AG04450 (cell line): ENCODE measurements at regions not wholly inside any gene's neighbourhood (a gene's known extent, or its start where the extent isn't known, plus 50 kb on each side); places are given as distances from the start of the nearest gene placed in this dataset.
A peak's percentile ranks its signal among the peaks of the same experiment; 100 is the strongest.

Experiments
- CTCF ChIA-PET: fragments of 300-600, 350-600 bp; formaldehyde crosslinking; extraction: SDS; loops from one replicate; lab custom pipeline; 2022; ENCODE audit warnings: antibody characterized with exemption, inconsistent platforms; lab: Charles Lee
- POLR2A ChIA-PET: fragments of 350-600 bp; formaldehyde crosslinking; extraction: SDS; loops from one replicate; lab custom pipeline; 2021; ENCODE audit warnings: antibody characterized with exemption, inconsistent platforms; lab: Yijun Ruan, JAX
- DNase-seq: peaks from one replicate; pipeline ENCODE4 v3.0.0-alpha.2; 2011; ENCODE audit warnings: low read depth, low spot score
- H3K27ac ChIP-seq: one replicate; pipeline ENCODE4 v1.5.1; 2012; ENCODE audit warnings: low read depth, low read length, control low read depth
- H3K27me3 ChIP-seq: one replicate; pipeline ENCODE4 v1.6.0; 2012; ENCODE audit warnings: low read length; ENCODE audit not compliant: control insufficient read depth, insufficient read depth
- H3K4me3 ChIP-seq: 2 replicates; pipeline ENCODE4 v1.5.1; 2011; ENCODE audit warnings: mild to moderate bottlenecking, low read depth, low read length, control low read depth
- H3K9me3 ChIP-seq: 2 replicates; pipeline ENCODE4 v1.5.1; 2012; ENCODE audit warnings: low read length; ENCODE audit not compliant: control insufficient read depth, insufficient read depth
- TF ChIP-seq, protein P1 (sequence below): IDR thresholded peaks from 2 replicates; pipeline ENCODE4 v1.5.1; 2011; ENCODE audit warnings: low read depth, low read length, control low read depth, inconsistent platforms

DNA sequence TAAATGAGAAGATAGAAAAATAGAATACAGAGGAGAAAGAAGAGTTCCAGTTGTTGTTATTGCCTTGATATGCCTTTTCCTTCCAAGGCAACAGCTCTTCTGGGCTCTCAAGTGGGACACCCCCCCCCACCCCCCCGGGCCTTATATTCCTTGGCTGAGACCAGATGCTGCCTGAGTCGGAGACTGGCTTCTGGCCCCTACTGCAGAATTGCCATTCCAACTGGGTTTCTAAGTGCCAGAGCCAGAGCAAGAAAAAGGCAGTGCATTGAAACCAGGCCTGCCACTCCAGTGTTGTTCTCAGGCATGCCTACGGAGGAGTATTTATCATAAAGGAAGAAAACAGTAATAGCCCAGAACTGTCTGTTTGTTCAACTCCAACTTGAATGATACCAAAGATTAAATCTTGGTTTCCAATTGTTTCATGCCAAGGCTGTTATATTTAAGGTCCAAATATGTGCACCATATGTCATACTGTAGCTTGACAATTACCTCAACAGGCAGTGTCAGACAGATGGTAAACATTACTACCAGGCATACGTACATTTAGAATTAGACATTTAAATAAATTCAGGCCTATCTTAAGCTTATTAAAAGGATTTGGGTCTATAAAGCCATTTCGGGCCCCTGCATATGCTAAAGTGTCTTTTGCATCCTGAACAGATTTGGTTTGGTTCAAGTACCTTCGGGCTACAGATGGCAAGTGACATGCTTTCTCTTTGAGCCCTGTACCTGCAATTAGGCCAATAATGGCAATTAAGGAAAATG, 209.9 kb upstream of the SEMA6D start:
- H3K9me3 ChIP-seq, result no peaks in the 10 kb centered on the region
- no peak overlapping the region for H3K4me3 ChIP-seq
- H3K27ac ChIP-seq, result no peak overlapping the region
- ChIA-PET CTCF (interaction anchor here (1.8 kb wide), 1 partner anchor 311 kb away, joined by 8 read pairs; no protein-coding TSS in a partner anchor), POLR2A (no interaction called here)
- TF ChIP-seq, protein P1, sequence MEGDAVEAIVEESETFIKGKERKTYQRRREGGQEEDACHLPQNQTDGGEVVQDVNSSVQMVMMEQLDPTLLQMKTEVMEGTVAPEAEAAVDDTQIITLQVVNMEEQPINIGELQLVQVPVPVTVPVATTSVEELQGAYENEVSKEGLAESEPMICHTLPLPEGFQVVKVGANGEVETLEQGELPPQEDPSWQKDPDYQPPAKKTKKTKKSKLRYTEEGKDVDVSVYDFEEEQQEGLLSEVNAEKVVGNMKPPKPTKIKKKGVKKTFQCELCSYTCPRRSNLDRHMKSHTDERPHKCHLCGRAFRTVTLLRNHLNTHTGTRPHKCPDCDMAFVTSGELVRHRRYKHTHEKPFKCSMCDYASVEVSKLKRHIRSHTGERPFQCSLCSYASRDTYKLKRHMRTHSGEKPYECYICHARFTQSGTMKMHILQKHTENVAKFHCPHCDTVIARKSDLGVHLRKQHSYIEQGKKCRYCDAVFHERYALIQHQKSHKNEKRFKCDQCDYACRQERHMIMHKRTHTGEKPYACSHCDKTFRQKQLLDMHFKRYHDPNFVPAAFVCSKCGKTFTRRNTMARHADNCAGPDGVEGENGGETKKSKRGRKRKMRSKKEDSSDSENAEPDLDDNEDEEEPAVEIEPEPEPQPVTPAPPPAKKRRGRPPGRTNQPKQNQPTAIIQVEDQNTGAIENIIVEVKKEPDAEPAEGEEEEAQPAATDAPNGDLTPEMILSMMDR, result no peak
- no peaks in the 10 kb centered on the region for H3K27me3 ChIP-seq
- DNase-seq, result no peak

DNA sequence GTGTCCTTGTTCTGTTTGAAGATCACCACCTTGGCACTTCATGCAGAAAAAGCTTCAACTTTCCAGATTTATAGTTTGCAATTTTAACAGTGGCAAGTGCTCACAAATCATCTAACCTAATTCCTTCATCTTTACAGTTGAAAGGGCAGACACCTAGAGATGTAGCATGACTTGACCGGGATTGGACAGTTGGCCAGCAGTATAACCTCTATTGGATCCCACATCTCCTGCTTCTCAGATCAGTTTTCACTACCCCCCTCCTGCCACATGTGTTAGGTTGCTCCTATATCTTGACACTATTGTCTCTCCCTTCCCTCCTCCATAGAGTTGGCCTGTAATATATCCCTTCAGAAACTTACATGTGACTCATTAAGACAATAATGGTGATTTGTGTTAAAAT, 206.0 kb upstream of the SEMA6D start:
- Histone ChIP-seq H3K27ac (no peak overlapping the region), H3K27me3 (no peaks in the 10 kb centered on the region), H3K4me3 (no peak overlapping the region), H3K9me3 (no peaks in the 10 kb centered on the region)
- ChIA-PET CTCF (no interaction called here), POLR2A (no interaction called here)
- TF ChIP-seq, protein P1, result no peak
- DNase-seq, result no peak

DNA sequence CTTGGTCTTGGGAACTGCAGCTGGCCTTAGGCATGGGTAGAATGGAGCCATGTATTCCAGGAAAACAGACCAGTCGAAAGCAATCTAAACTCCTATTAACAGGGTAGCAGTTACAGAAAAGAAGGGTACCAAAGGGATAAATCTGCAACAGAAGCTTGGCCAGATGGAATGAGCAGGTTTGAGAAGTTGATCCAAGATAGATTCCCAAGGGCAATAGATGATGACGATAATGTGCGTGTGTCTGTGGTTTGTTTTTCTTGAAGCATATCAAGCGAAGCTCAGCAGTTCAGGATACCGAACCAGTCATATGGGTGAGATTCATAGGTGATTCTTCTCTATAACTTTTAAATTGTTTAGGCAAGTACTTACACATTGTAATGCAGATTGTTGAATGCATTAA, 203.8 kb upstream of the SEMA6D start:
- H3K4me3 ChIP-seq, result no peak overlapping the region
- POLR2A ChIA-PET, result no interaction called here
- TF ChIP-seq, protein P1, result no peak
- CTCF ChIA-PET, result no interaction called here
- H3K27ac ChIP-seq, result no peak overlapping the region
- H3K27me3 ChIP-seq, result no peaks in the 10 kb centered on the region
- DNase-seq, result no peak
- no peaks in the 10 kb centered on the region for H3K9me3 ChIP-seq

DNA sequence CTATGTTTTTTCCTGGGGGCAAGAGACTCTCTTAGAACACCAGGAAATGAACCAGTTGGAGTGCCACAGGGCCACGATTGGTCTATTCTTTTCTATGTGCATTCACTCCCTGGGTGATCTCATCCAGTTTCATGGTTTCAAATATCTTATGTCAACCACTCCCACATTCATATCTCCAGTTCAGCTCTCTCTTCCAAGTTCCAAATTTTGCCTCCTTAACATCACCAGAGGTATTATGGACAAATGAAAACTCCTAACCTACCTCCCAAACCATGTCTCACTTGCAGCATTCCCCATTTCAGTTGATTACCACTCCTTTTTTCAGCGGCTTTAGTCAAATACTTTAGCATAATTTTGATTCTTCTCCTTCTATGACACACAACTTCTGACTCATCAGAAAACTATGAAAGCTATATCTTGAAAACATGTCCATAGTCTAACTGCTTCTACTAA, 203.1 kb upstream of the SEMA6D start:
- H3K27me3 ChIP-seq, result no peaks in the 10 kb centered on the region
- no peak overlapping the region for H3K4me3 ChIP-seq
- CTCF ChIA-PET, result no interaction called here
- no peak for DNase-seq
- TF ChIP-seq, protein P1, result no peak
- no peaks in the 10 kb centered on the region for H3K9me3 ChIP-seq
- H3K27ac ChIP-seq, result peak overlapping the region; percentile 34
- POLR2A ChIA-PET, result no interaction called here

DNA sequence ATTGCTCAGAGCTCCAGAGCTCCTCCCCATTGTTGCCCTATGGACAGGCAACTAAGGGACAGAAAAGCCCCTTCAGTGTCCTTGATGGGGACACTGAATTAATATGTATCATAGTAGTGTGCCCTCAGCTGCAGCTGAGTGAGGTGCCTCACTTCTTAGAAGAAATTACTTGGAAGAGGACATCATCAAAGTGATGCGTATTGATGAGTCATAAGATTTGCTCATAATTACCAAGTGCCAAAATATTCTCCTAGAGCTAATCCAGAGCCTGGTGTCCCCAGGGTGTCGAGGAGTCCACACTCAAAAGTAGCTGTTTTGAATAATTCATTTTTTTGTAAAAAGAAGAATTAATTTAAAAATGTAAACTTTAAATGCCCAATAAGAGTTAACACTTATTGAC, 200.7 kb upstream of the SEMA6D start:
- no peak overlapping the region for H3K27ac ChIP-seq
- H3K27me3 ChIP-seq, result no peaks in the 10 kb centered on the region
- CTCF ChIA-PET, result interaction anchor here (1.5 kb wide), 1 partner anchor 320 kb away, joined by 7 read pairs; no protein-coding TSS in a partner anchor
- TF ChIP-seq, protein P1, result no peak
- POLR2A ChIA-PET, result no interaction called here
- no peak for DNase-seq
- no peak overlapping the region for H3K4me3 ChIP-seq
- H3K9me3 ChIP-seq, result no peaks in the 10 kb centered on the region
